Testis (tissue), 2 donors: ENCODE measurements at regions not wholly inside any gene's neighbourhood (a gene's known extent, or its start where the extent isn't known, plus 50 kb on each side); places are given as distances from the start of the nearest gene placed in this dataset.

Experiments used
- POLR2A ChIP-seq: fragments of 450-650 bp; IDR thresholded peaks from one replicate; pipeline ENCODE4 v1.6.1; 2017; ENCODE audit warnings: antibody characterized with exemption, mild to moderate bottlenecking, moderate library complexity
- TF ChIP-seq, protein P1 (sequence below), 3 experiments: fragments of 450-650 bp in 2 of 3; fragments of 200-600 bp in 1 of 3; sonication (generic) in 1 of 3; IDR thresholded peaks; one replicate each; pipeline ENCODE4 v1.5.1; 2016 to 2019; ENCODE audit warnings: antibody characterized with exemption in 3 of 3, mild to moderate bottlenecking in 2 of 3, moderate library complexity in 1 of 3

GRCh38 chr21:36636016-36636415 lies 62.9 kb upstream of the SIM2 start:
- TF ChIP-seq, protein P1, sequence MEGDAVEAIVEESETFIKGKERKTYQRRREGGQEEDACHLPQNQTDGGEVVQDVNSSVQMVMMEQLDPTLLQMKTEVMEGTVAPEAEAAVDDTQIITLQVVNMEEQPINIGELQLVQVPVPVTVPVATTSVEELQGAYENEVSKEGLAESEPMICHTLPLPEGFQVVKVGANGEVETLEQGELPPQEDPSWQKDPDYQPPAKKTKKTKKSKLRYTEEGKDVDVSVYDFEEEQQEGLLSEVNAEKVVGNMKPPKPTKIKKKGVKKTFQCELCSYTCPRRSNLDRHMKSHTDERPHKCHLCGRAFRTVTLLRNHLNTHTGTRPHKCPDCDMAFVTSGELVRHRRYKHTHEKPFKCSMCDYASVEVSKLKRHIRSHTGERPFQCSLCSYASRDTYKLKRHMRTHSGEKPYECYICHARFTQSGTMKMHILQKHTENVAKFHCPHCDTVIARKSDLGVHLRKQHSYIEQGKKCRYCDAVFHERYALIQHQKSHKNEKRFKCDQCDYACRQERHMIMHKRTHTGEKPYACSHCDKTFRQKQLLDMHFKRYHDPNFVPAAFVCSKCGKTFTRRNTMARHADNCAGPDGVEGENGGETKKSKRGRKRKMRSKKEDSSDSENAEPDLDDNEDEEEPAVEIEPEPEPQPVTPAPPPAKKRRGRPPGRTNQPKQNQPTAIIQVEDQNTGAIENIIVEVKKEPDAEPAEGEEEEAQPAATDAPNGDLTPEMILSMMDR (IDR thresholded peaks at IDR 0.05), result no peak
- TF ChIP-seq POLR2A, result no peak
